AG20443 (cell line): ENCODE measurements at regions not wholly inside any gene's neighbourhood (a gene's known extent, or its start where the extent isn't known, plus 50 kb on each side); places are given as distances from the start of the nearest gene placed in this dataset.
A peak's percentile ranks its signal among the peaks of the same experiment; 100 is the strongest.

ENCODE experiments used
- DNase-seq: peaks from one replicate; pipeline ENCODE4 v3.0.0; 2012; ENCODE audit warnings: low spot score, mixed read lengths

GRCh38 chr12:4134448-4135263 is 138.9 kb upstream of the CCND2 start:
- no peak for DNase-seq

DNA sequence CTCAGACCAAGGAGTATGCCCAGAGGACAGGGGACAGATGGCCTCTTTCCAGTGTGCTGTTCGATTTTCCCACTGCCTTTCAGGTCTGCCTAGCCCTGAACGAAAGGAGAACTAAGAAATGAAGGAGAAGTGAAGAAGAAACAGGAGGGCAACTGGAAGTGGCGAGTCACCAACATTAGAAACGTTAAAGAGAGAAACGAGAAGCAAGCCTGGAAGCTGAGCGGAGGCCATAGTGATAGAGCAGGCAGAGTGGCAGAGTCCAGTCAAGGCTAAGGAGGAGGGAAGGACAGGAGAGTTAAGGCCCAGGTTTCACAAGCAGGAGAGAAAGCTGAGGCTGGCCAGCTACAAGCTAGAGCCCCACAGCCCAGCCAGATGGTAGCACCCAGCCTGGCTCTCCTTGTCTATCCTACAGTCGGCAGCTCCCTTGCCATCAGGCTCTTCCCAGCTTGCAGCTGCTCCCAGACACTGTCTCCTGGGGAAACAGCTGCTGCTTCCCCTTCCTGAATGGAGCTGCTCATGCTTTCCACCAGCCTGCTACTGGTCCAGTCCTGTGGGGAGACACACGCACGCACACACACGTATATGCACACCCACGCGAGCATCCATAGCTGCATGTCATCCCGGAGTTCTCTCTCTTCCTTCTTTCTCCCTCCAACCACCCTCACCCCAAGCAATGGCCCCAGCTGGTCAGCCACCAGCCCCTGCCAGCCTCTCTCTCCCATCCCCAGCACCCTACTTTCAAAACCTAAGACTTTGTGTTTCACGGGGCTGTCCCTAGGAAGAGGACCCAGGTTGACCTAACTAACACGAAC is 139.7 kb upstream of the CCND2 start:
- peak; percentile 7 for DNase-seq

- peak; percentile 2 for DNase-seq
These were observed 140.5 kb upstream of the CCND2 start for GRCh38 chr12:4133029-4133428.

DNA sequence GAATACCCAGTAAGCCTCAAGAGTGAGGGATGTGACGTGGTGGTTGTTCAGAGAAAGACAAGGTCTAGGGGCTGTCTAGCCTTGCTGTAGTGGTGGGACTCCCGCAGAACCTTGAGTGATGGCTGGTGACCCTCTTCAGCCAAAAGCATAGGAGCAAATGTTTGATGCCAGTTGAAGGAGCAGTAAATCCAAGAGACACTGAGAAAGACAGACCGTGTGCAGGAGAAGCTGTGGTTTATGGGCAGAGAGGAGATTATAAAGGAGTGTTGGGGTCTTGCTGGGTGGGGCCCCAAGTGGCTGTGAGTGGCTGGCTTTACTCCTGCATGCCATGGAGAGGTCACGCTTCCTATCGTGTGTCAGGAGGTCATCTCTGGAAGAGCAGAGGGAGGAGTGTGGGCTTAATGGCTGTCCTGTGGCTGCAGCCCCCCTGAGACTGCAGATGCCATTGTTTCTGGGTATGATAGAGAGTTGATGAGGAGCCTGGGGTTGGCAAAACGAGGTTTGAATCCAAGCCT is 152.0 kb upstream of the CCND2 start:
- no peak for DNase-seq

GRCh38 chr12:4120316-4120917 is 153.1 kb upstream of the CCND2 start:
- DNase-seq: no peak

GRCh38 chr12:4119157-4119761 is 154.3 kb upstream of the CCND2 start:
- DNase-seq: no peak

GRCh38 chr12:4118601-4119156 is 154.9 kb upstream of the CCND2 start:
- no peak for DNase-seq

GRCh38 chr12:4118017-4118510 is 155.5 kb upstream of the CCND2 start:
- no peak for DNase-seq

- DNase-seq: no peak
These were observed 156.1 kb upstream of the CCND2 start for GRCh38 chr12:4117386-4118016.

DNA sequence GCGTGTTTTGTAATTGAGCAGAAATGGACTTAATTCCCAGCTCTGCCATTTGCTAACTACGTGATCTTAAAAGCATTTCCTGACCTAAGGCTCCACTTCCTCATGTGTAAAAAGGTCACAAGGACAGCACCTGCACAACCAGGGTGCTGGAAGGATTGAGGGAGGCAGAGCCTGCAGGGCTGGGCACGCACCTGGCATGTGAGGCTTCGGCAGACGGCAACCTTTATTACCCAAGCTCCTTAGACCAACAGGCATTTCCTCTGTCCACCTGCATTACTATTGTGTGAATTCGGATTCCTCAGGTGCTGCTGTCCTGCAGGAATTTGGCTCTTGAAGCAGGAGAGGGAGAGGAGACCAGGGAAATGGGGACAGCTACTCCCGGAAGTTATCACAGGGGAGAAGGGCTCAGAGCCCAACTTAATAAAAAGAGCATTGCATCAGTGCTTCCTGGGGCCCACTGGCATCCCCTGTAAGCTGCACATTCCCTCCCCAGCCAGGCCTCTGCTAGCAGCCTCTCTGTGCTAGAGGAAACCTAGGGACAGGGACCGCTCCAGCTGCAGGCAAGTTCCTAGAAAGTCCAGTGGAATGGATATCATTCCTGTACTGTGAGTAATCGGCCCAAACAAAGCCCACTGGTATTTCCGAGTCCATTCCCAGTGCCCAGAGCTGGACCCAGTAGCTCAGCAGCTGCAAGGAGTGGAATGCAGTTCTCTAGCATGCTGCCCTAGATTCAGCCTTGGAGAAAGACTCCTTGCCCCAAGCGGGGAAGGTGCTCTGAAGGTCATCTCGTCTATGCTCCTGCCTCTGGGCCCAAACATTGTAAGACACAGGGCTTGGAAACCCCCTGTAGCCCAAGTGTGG is 157.1 kb upstream of the CCND2 start:
- DNase-seq: peak; percentile 71

DNA sequence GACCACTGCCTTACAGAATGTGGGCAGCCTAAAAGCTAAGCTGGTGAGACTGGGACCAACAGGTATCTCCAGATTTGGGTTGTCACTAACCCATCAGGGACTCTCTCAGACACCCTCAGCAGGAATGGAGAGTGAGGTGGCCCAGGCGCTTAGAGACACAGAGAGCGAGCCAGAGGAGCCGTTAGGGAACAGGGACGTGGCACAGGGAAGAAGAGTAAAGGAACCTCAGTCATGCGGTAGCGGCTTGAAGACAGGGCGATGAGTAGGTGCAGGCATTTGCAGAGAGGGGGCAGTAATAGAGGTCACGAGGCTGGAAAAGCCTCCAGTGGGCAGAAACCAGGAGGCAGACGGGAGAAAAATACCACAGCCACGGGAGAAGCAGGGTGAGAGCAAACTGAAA is 158.0 kb upstream of the CCND2 start:
- DNase-seq: no peak

DNA sequence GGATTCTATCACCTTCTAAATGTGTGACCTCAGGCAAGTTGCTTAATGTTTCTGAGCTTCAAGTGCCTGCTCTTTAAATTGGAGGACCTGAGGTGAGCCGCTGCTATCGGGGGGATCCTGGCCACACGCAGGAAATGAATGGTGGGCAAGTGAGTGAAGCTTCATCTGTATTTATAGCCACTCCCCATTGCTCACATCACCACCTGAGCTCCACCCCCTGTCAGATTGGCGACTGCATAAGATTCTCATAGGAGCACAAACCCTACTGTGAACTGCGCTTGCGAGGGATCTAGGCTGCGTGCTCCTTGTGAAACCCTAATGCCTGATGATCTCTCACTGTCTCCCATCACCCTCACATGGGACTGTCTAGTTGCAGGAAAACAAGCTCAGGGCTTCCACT is 158.6 kb upstream of the CCND2 start:
- DNase-seq: no peak

GRCh38 chr12:4112734-4113325 is 160.7 kb upstream of the CCND2 start:
- DNase-seq: no peak

DNA sequence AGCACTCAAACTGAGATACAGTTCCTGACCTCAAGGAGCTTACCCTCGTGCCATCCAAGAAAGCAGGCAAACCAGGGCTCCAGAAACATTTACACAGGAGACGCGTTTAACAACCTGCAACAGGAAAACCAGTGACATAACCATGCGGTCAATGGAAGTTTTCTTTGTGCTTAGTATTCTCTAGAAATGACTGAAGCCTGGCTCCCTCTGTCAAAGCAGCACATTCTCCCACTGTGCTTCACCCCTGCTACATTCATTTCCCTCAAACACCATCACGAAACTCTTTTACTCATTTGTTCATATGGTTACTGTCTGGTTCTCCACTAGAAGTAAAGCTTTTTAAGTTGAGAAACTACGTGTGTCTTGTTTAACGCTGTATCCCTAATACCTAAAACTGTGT is 161.3 kb upstream of the CCND2 start:
- DNase-seq: no peak

DNA sequence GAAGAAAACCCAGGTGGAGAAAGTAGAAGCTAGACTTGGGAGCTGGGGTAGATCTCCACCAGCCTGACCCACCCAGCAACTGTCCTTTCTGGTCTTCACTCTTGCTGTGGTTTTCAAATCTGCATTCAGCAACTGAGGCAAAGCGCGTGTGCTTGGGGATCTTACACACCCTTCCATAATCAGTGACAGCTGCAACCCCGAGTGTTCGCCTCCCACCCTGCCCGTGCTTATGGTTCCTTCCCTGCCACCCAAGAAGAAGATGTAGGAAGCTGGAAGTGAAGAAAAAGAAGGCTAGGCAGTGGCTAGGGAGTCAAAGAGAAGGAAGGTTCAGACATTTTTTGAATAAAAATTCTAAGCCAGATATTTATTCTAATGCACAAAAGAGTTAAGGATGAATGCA is 162.6 kb upstream of the CCND2 start:
- no peak for DNase-seq

DNA sequence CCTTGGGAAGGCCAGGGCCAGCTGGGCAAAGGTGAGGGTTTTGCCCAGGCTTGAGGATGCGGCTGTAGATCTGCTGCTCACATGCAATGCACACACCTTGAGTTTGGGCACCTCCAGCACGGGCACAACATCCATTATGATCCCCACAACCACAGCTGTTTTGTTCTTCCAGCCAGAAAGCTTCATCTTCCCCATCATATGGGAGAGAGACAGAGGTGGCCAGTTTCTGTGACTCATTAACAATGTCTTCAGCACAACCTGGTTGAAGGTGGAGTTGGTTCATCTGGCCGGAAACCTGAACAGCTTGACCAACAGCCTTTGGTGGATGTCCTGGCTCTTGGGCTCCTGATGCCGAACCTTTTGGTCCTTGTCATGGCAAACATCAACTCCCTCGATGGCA is 163.7 kb upstream of the CCND2 start:
- DNase-seq: no peak

DNA sequence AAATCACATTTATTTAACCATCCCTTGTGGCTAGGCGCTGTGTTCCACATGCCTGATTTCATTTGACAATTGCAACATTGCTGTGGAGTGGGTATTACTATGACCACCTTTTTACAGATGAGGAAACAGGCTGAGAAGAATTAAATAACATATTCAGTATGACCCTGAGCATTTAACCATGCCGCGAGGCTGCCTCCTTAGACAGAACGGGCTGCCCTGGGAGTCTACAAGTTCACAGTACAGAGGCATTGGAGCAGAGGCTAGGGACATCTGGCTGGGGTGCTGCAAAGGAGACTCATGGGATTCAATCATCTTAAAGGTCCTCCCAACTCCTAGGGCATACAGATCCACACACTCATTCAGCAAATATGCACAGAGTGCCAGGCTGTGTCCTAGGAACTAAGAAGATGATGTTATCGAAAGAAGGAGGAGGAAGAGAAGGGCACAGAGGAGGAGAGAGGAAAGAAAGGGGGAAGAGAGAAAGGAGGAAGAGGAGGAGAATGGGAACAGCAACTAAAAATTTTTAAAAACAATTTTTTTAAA is 164.7 kb upstream of the CCND2 start:
- no peak for DNase-seq

DNA sequence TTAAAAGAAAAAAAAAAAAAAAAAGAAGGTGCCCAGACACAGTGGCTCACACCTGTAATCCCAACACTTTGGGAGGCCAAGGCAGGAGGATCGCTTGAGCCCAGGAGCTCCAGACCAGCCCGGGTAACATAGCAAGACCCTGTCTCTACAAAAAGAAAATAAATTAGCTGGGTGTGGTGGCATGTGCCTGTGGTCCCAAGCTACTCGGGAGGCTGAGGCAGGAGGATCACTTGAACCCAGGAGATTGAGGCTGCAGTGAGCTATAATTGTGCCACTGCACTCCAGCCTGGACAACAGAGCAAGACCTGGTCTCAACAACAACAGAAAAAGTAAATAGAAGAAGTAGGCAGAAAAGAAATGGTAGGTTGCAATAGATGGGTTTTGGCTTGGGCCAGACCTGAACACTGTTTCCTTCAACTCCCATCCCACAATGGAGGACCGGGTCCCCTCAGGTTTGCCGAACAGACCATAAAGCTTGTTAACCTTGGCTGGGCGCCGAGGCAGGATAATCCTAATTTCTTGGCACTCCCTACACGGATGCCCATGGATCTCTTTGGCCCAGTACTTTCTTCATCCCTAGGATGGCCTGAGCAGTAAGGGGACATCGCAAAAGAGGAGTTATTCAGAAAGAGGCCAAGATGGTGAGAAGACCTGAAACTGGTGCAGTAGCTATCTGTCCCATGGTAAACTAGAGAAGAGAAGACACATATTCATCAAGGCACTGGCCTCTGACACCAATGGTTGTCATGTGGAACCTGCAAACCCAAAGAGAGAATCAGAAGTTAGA is 165.5 kb upstream of the CCND2 start:
- no peak for DNase-seq

GRCh38 chr12:4107436-4107878 is 166.1 kb upstream of the CCND2 start:
- DNase-seq: peak; percentile 44
